Left hindlimb (tissue), 1 donor: ENCODE measurements at regions not wholly inside any gene's neighbourhood (a gene's known extent, or its start where the extent isn't known, plus 50 kb on each side); places are given as distances from the start of the nearest gene placed in this dataset.

ENCODE experiments used
- DNase-seq: peaks from one replicate; pipeline ENCODE4 v3.0.0-alpha.2; 2018

DNA sequence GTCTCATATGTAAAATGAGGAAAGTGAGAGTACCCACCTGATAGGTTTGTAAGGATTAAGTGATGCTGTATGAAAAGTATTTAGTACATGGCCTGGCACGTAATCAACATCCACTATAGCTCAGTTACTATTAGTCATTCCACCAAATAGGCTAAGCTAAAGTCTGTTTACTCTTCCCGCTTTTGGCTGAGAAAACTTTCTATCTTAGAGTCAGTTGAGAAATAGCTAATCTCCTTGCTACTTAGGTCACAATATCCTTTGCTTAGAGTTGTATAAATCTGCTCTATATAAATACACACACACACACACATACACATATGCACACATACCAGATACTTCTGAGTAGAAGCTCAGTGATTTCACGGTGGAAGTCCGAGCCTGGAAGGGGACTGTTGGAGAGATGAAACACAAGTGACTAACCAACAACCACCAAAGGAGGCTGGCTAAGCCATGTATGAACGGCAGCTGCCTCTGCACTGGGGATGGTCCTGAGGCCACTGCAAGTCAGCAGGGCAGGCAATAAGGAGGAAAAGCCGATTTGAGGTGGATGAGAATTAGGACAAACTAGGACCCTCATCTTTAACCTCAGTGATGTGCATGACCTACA, 104.6 kb upstream of the EPHA4 start:
- no peak for DNase-seq

DNA sequence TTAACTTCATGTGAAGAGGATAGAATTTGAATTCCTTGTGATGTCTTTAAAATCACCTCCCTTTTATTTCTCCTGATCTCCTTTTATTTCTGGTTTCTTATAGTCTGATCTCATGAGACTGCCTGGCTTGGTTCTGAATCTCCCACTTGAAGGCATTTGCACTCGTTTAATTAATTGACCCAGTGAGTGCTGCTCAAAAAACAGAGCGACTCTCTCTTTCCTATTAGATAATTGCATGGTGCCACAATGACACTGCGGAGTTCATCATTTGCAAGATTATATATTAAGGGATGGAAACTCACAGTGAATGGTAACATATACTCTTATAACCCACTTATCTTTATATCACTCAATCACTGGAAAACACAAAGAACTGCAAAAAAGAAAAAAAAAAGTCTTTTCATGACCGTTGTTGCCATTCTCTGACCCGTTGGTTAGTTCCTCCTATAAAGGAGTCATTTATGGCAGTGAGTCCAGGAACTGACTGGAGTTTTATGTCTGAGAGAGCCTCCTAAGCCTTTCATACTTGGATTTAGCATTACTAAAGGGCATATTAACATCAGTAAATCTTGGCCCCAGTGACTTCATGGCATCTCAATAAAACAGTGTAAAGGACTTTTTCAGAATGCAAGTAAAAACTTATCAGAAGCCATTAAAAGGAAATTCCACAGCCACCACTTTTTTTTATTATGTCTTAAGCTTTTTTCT, 103.3 kb upstream of the EPHA4 start:
- DNase-seq: no peak

DNA sequence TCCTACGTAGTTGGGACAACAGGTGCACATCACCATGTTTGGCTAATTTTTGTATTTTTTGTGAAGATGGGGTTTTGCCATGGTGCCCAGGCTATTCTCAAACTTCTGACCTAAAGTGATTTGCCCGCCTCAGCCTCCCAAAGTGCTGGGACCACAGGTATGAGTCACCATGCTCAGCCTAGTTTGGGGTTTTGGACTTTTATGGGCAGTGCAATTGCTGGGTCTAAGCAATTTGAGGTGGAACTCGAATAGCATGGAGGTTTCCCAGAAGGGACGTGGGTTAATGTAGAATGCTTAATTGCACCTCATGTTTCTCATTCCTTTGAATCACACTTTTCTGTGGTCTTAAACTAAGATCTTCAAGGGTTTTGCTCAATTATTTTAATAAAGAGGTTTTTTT, 102.3 kb upstream of the EPHA4 start:
- DNase-seq: no peak

DNA sequence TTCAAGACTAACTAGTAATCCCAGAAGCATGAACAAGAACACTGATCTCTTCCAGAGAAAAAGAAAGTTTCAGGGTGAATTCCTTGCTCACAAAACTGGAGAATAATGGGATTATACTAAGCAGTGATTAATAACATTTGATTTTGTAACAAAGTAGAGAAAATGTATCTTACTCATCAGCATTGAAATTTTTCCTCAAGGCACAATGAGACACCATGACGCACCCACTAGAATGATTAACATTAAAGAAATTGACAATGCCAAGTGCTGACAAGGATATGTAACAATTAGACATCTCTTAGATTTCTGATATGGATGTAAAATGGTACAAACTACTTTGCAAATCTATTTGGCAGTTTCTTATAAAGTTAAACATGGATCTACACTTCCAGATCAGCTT, 101.1 kb upstream of the EPHA4 start:
- no peak for DNase-seq

DNA sequence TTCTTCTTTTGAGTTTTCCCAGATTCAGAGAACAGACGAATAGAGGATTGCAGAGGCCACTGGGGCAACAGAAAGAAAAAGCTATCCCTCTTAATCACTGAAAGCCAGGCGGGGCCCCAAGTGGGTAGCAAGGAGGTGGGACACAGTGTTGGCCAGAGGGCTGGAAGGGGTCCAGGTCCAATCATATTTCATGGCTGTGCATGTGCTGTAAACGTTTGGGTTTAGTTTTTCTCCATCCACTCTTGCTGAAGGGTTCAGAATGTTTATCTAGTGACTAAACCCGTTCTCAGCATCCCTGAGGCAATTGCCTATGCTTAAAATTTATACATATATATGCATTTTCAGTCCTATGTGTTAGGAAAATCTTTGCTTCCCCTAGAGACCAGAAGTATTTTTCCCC, 99.4 kb upstream of the EPHA4 start:
- DNase-seq: no peak

DNA sequence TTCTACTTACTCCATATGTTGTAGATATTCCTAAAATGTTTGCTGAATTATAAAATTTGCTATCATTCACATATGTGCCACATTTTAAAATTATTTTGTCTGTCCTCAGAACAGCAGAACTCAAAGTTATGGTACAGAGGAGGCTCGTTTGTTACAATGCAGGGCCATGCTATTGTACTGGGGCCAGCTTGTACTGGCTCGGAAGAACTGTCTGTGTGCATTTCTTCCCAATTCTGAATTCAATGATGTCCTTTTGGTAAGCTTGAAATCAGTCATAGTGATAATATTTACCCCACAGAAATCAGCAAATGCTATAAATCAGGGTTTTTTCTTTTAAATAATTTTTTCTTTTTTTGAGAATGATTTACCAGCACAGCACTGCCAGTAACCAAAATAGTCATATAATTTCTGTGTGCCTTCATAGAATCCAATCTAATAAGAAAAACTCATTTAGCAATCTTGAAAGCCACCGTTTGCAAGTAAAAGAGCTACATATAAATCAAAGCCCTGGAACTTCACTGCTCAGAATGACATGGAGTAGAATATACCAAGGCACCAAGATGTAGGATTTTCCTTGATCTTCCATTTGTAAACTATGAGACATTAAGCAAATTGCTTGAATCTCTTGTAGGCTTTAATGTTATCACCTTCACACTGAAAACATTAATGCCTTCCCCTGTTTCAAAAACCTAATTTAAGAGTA, 90.7 kb upstream of the EPHA4 start:
- no peak for DNase-seq

DNA sequence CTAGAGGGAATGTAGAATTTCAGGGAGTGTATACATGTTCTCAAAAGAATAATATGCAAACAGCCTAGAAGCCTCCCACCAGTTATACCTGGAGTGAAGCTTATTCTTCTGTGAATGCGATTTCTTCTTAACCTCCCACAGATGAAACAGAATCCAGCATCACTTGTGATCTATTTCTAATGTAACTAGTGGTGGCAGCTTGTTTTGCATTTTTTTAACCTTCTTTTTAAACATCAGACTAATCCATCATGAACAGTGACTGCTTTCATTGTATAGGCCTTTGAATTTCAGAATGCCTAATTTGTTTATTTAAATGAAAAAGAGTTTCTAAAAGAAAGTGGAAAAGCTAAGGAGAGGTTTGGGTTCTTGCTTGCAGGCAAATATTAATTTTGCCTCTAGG, 85.7 kb upstream of the EPHA4 start:
- DNase-seq: no peak

DNA sequence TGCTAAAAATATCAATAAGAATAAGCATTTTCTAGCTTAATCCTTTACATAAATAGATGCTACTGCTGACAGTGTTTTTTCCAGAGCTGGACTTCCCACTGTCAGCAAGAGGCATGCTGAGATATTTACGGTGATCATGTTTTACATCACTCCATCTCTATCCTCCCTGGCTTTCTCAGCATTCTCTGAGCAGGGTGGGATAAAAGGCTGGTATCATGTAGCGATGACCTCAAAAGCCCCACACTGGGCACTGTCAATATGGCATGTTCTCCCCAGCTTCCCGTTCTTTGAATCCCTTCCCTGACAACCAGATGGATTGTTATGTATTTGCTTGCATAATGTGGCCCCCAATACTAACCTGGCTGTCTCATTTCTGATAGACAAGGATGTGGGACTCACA, 83.2 kb upstream of the EPHA4 start:
- DNase-seq: no peak

DNA sequence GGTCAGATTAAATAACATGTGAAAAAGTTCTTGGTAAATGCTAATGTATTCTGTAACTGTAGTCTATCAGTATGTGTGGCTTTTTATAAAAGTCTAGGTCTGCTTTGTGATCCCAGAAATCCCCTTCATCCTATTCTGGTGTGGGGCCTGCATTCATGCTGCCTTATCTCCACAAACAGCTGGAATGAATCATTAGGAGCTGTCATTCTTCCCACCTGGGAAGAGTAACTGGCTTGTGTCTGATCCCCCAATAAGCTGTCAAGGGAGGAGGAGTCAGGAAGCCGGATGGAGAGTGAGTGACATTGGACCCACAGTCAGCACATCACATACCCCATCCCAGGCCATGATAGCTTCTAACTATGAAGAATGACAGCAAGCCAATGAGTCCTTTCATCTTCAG, 81.1 kb upstream of the EPHA4 start:
- no peak for DNase-seq

DNA sequence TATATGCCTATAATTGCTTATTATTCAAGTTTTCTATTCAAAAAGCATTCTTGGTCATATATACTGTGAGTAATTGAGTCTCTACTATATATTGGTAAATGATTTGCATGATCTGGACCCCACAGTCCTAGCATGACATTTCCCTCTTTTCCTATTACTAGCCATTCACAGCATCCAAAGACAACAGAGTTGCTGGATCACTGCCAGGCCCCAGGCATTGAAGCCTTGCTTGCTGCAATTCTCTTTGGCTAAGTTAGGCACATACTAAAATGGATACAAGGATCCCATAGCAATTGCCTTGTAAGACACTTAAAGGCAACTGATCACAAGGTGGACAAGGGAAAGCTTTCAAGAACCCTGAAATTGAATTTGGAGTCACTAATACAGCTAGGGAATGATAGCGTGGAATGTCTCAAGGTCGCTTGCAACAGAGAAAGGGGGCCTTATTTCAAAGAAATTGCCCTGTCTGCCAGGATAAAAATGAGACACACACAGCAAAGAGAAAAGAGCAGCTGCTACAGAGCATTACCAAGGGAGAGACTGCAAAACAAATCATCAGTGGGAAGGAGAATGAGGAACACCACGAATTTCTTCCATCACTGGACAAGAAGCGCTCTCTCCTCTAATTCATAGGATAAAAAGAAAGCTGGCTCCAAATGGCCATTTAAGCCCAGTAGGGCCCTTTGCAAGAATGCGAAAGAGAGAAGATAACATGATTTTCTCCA, 77.1 kb upstream of the EPHA4 start:
- peak; percentile 31 for DNase-seq

DNA sequence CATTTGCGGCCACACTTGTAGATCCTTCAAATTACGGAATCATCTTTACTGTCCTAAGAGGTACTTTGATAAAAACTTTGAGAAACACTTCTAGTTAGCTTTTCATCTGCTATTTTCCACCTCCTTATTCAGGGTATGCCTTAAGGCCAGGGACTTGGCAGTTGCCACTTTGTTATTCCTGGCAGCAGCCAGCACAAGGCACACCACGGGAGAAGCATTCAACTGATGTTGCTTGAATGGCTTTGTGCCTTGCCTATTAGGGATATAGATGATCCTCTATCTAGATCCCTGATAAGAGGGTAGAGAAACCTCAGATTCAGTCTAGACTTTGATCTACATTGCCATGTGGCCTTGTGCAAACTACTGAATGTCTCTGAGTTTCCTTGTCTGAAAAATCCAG, 70.3 kb upstream of the EPHA4 start:
- no peak for DNase-seq

DNA sequence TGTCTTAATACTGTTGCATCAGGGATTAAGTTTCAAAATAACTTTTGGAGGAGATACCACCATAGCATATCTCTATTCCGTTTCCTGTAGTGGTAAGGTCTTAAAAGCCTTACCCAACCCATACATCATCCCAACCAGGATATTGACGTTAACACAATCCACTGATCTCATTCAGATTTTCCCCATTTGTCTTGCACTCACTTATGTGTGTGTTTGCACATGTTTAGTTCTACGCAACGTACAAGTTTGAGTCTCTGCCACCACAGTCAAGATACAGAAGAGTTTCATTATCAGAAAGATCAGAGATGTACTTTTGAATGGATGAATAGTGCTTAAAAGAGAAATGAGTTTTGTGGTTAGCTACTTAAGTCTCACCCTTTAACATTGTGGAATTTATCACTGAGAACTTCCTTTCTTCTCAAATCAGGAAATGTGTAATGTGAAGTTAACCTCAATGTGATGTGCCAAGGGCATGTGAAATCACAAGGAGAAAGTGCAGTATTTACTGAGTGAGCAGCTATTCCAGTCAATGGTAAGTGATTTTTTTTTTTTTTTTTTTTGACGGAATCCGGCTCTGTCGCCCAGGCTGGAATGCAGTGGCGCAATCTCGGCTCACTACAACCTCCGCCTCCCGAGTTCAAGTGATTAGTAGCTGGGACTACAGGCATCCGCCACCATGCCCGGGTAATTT, 69.2 kb upstream of the EPHA4 start:
- DNase-seq: no peak

DNA sequence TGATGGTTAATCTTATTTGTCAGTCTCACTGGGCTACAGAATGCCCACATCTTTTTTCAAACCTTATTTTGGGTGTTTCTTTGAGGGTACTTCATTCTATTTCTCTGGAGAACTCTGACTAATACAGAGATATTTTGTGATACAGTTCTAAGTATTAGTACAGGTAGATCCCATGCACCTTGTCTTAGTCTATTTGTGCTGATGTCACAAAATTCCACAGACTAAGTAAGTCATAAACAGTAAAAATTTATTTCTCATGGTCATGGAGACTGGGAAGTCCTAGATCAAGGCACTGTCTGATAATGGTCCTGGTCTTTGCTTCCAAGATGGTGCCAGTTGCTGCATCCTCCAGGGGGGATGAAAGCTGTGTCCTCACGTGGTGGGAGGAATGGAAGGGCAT, 68.6 kb upstream of the EPHA4 start:
- DNase-seq: no peak

DNA sequence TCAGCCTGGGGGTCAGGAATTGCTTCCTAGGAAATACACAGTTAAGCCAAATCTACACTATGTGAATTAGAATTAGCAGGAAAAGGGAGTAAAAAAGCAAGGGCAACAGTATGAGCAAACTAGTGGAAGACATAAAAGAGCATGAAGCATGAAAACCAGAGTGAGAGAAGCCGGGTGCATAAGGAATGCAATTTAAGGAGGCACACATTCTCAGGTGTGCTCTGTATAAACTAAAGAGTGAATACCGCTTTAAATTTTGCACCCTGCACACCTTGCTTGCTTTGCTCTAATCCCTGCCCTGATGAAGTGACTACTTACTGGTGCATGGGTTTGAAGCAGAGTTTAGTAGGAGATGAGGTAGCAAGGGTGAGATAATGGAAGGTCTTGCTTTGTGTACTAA, 65.7 kb upstream of the EPHA4 start:
- DNase-seq: no peak

DNA sequence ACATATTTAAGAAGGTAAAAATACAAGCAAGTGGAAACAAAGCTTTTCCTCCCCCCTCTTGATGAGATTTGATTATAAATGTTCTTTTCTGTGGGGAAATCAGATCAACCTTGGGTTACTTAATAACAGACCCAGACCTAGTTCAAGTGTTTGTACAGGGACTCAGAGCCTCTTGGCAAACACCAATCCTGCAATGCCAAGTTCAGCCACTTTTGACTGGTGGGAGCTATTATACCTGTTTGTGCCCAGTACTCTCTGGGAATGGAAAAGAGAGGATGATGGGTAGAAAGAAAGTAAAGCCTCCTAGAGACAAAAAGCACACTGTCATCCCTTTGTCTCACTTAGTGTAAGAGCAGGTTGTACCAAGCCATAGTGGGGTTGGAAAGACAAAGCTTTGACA, 63.8 kb upstream of the EPHA4 start:
- no peak for DNase-seq

DNA sequence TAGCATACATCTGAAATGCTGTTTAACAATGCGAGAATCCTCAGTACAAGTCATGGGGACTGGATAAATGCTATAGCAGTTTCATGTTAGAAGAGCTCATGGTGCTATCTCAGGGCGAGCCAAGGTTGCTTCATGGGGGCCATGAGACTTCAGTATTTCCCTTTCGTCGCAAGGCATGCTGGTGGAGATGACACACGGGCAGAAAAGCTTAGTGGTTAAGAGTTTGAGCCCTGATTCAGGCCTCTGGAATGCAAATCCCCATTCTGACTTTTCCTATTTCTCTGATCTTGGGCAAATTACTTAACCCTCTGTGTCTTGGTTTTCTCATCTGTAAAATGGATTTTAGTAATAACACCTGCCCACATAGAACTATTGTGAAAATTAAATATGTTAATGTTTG, 57.4 kb upstream of the EPHA4 start:
- DNase-seq: no peak

DNA sequence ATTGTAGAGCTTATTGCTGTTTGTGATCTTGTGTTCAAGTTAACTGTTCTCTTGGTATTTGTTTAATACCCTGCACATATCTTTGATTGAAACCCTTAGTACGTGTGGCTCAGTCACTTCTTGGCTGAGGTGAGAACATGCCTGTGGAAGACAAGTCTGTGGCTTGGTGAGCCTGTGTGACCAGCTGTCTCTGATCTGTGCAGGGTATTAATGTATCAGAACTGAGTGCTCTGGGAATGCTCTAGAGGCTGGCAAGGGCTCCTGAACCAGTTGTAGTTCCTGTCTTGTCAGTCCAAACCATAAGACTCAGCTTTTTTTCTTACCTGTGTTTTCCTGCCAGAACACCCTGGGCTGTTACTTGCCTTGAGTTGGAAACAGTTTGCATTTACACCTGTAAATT, 52.4 kb upstream of the EPHA4 start:
- DNase-seq: no peak
